ENCODE measurements at regions not wholly inside any gene's neighbourhood (a gene's known extent, or its start where the extent isn't known, plus 50 kb on each side); places are given as distances from the start of the nearest gene placed in this dataset.

DNA sequence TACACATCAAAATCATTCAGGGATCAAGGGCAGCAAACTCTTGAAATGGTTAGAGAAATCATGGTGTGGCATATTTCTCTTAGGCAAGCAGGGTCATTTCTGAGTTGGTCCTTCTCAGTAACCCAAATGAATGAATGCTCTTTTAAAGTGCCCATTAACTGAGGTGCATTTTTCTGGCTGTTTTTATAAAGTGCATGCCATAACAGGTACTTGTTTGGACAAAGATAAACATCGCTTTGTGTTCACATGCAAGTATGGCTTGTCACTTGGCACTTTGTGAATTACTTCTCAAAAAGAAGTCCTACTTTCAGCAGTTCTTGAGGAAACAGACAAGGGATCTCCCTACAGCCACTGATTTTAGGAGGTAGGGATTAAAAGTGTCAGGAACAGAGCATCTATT, 64.8 kb upstream of the IFNE start:
- FAIRE-seq = peak; percentile 77
- no peak for TF ChIP-seq CTCF (optimal IDR thresholded peaks at IDR 0.05 in 1 of 3, IDR thresholded peaks at IDR 0.05 in 1 of 3, conservative IDR thresholded peaks at IDR 0.05 in 1 of 3; ENCODE audit: extremely low read depth in 1 of 3, insufficient read depth in 2 of 3, low read length in 3 of 3)
- no peak for TF ChIP-seq EZH2 (IDR thresholded peaks at IDR 0.05; ENCODE audit: low read length)
- Histone ChIP-seq H3K4me2 (ENCODE audit: control insufficient read depth, extremely low read depth, insufficient read depth, low read depth, low read length) (peak overlapping the region; percentile 72), H3K36me3 (ENCODE audit: control insufficient read depth in 2 of 2, extremely low read depth in 1 of 2, insufficient read depth in 2 of 2, low read length in 2 of 2) (peaks cover 15 to 27% of the 10 kb centered on the region in 2 experiments), H3K27me3 (ENCODE audit: control insufficient read depth, extremely low read depth, insufficient read depth, low read length) (no peaks in the 10 kb centered on the region), H3K9ac (ENCODE audit: control insufficient read depth, extremely low read depth, insufficient read depth, low read length) (no peak overlapping the region), H3K4me1 (ENCODE audit: control insufficient read depth, extremely low read depth, insufficient read depth, low read length) (peaks cover 76% of the 10 kb centered on the region), H3K27ac (ENCODE audit: control insufficient read depth, insufficient read depth, low read length) (no peak overlapping the region), H3K9me3 (ENCODE audit: control insufficient read depth, low read depth, low read length) (no peaks in the 10 kb centered on the region), H3K9me1 (ENCODE audit: control insufficient read depth, extremely low read depth, insufficient read depth, low read length) (no peaks in the 10 kb centered on the region), H3K4me3 (ENCODE audit: control insufficient read depth in 2 of 3, extremely low read depth in 1 of 3, insufficient read depth in 2 of 3, low read depth in 1 of 3, low read length in 3 of 3) (peak overlapping the region in 2 of 3 experiments; percentile 11 to 42), H4K20me1 (ENCODE audit: control insufficient read depth, extremely low read depth, insufficient read depth, low read length) (peaks cover 52% of the 10 kb centered on the region), H2AFZ (ENCODE audit: control insufficient read depth, low read length) (no peak overlapping the region), H3K79me2 (ENCODE audit: control insufficient read depth, insufficient read depth, low read length) (peaks cover 100% of the 10 kb centered on the region)
- dilution Hi-C loops (cut with MboI; ENCODE audit: extremely low pct_ligation_motif_present, low sequenced_read_pairs) = no loop called here
- no peak for DNase-seq (ENCODE audit: low read depth, low spot score)

GRCh38 chr9:21549251-21549765, 67.2 kb upstream of the IFNE start:
- H2AFZ ChIP-seq (ENCODE audit: control insufficient read depth, low read length) = no peak overlapping the region
- H3K9me3 ChIP-seq (ENCODE audit: control insufficient read depth, low read depth, low read length) = no peaks in the 10 kb centered on the region
- peaks cover 39% of the 10 kb centered on the region for H4K20me1 ChIP-seq (ENCODE audit: control insufficient read depth, extremely low read depth, insufficient read depth, low read length)
- peak; percentile 80 for FAIRE-seq
- H3K4me2 ChIP-seq (ENCODE audit: control insufficient read depth, extremely low read depth, insufficient read depth, low read depth, low read length) = peak overlapping the region; percentile 72
- no peak for DNase-seq (ENCODE audit: low read depth, low spot score)
- dilution Hi-C loops (cut with MboI; ENCODE audit: extremely low pct_ligation_motif_present, low sequenced_read_pairs) = no loop called here
- H3K4me3 ChIP-seq (ENCODE audit: control insufficient read depth in 2 of 3, extremely low read depth in 1 of 3, insufficient read depth in 2 of 3, low read depth in 1 of 3, low read length in 3 of 3) = peak overlapping the region; percentile 5 to 65 (median 29)
- H3K36me3 ChIP-seq (ENCODE audit: control insufficient read depth in 2 of 2, extremely low read depth in 1 of 2, insufficient read depth in 2 of 2, low read length in 2 of 2) = peaks cover 12 to 29% of the 10 kb centered on the region in 2 experiments
- no peaks in the 10 kb centered on the region for H3K27me3 ChIP-seq (ENCODE audit: control insufficient read depth, extremely low read depth, insufficient read depth, low read length)
- H3K4me1 ChIP-seq (ENCODE audit: control insufficient read depth, extremely low read depth, insufficient read depth, low read length) = peaks cover 82% of the 10 kb centered on the region
- no peaks in the 10 kb centered on the region for H3K9me1 ChIP-seq (ENCODE audit: control insufficient read depth, extremely low read depth, insufficient read depth, low read length)
- peak overlapping the region; percentile 77 for H3K27ac ChIP-seq (ENCODE audit: control insufficient read depth, insufficient read depth, low read length)
- peak overlapping the region; percentile 49 for H3K9ac ChIP-seq (ENCODE audit: control insufficient read depth, extremely low read depth, insufficient read depth, low read length)
- TF ChIP-seq CTCF (optimal IDR thresholded peaks at IDR 0.05 in 1 of 3, IDR thresholded peaks at IDR 0.05 in 1 of 3, conservative IDR thresholded peaks at IDR 0.05 in 1 of 3; ENCODE audit: extremely low read depth in 1 of 3, insufficient read depth in 2 of 3, low read length in 3 of 3) (no peak), EZH2 (IDR thresholded peaks at IDR 0.05; ENCODE audit: low read length) (no peak)
- H3K79me2 ChIP-seq (ENCODE audit: control insufficient read depth, insufficient read depth, low read length) = peaks cover 100% of the 10 kb centered on the region
